ENCODE measurements at regions not wholly inside any gene's neighbourhood (a gene's known extent, or its start where the extent isn't known, plus 50 kb on each side); places are given as distances from the start of the nearest gene placed in this dataset.

GRCh38 chr11:28490773-28491382, 382.7 kb downstream of the METTL15 start:
- H3K27ac ChIP-seq: no peak overlapping the region
- no peak for TF ChIP-seq CTCF (conservative IDR thresholded peaks at IDR 0.05)

- no peak for TF ChIP-seq CTCF (conservative IDR thresholded peaks at IDR 0.05)
- H3K27ac ChIP-seq: no peak overlapping the region
These were observed 380.1 kb downstream of the METTL15 start for GRCh38 chr11:28488336-28488735.

GRCh38 chr11:28483072-28483867, 375.1 kb downstream of the METTL15 start:
- TF ChIP-seq CTCF (conservative IDR thresholded peaks at IDR 0.05): no peak
- no peak overlapping the region for H3K27ac ChIP-seq

GRCh38 chr11:28482666-28483065, 374.5 kb downstream of the METTL15 start:
- no peak overlapping the region for H3K27ac ChIP-seq
- no peak for TF ChIP-seq CTCF (conservative IDR thresholded peaks at IDR 0.05)

- no peak for TF ChIP-seq CTCF (conservative IDR thresholded peaks at IDR 0.05)
- no peak overlapping the region for H3K27ac ChIP-seq
These were observed 373.7 kb downstream of the METTL15 start for GRCh38 chr11:28481616-28482480.

- H3K27ac ChIP-seq: no peak overlapping the region
- no peak for TF ChIP-seq CTCF (conservative IDR thresholded peaks at IDR 0.05)
These were observed 372.2 kb downstream of the METTL15 start for GRCh38 chr11:28480406-28480805.

- no peak overlapping the region for H3K27ac ChIP-seq
- no peak for TF ChIP-seq CTCF (conservative IDR thresholded peaks at IDR 0.05)
These were observed 368.7 kb downstream of the METTL15 start for GRCh38 chr11:28476864-28477263.
